SK-N-SH (cell line): ENCODE measurements at regions not wholly inside any gene's neighbourhood (a gene's known extent, or its start where the extent isn't known, plus 50 kb on each side); places are given as distances from the start of the nearest gene placed in this dataset.

Experiments
- CTCF ChIA-PET: fragments of 300-600, 350-600 bp; formaldehyde crosslinking; extraction: SDS; loops from one replicate; lab custom pipeline; 2021; lab: Yijun Ruan, JAX
- POLR2A ChIA-PET: fragments of 350-600 bp; sonication (Branson Sonifier 250); formaldehyde crosslinking; extraction: SDS; loops from one replicate; lab custom pipeline; 2020; ENCODE audit warnings: antibody characterized with exemption, inconsistent platforms; lab: Yijun Ruan, JAX
- DNase-seq: peaks from one replicate; pipeline ENCODE4 v3.0.0; 2012
- H2AFZ ChIP-seq: fragments of 200-600 bp; sonication (generic); 2 replicates; pipeline ENCODE4 v1.8.1; 2016; ENCODE audit warnings: antibody characterized with exemption, mild to moderate bottlenecking, low read depth
- H3F3A ChIP-seq: fragments of 200-600 bp; sonication (generic); replicated peaks from 2 replicates; pipeline ENCODE3; 2016; ENCODE audit warnings: antibody characterized with exemption, mild to moderate bottlenecking; ENCODE audit not compliant: insufficient read depth
- H3K27ac ChIP-seq, 2 experiments: fragments of 200-500 bp in 1 of 2; fragments of 200-600 bp in 1 of 2; sonication (Bioruptor generic) in 1 of 2; sonication (generic), shearing (Covaris generic) in 1 of 2; 2 replicates each; pipeline versions ENCODE4 v1.5.1 to v1.6.1; 2014 to 2016; ENCODE audit warnings: low read depth in 2 of 2, inconsistent platforms in 1 of 2, low read length in 1 of 2, mild to moderate bottlenecking in 1 of 2, mixed read lengths in 1 of 2
- H3K27me3 ChIP-seq: fragments of 200-600 bp; sonication (generic), shearing (Covaris generic); 2 replicates; pipeline ENCODE4 v1.6.1; 2016; ENCODE audit warnings: mixed run types; ENCODE audit not compliant: insufficient read depth
- H3K36me3 ChIP-seq, 2 experiments: fragments of 200-500 bp in 1 of 2; fragments of 200-600 bp in 1 of 2; sonication (Bioruptor generic) in 1 of 2; sonication (generic) in 1 of 2; replicated peaks in 1 of 2; 2 replicates each; pipeline versions ENCODE3 to v1.5.1; 2014 to 2016; ENCODE audit warnings: low read length in 1 of 2, mild to moderate bottlenecking in 1 of 2; ENCODE audit not compliant: insufficient read depth in 2 of 2, control insufficient read depth in 1 of 2
- H3K4me1 ChIP-seq, 2 experiments: fragments of 200-500 bp in 1 of 2; fragments of 200-600 bp in 1 of 2; sonication (Bioruptor generic) in 1 of 2; sonication (generic), shearing (Covaris generic) in 1 of 2; 2 replicates each; pipeline versions ENCODE4 v1.5.1 to v1.6.1; 2014 to 2016; ENCODE audit warnings: low read depth in 1 of 2, low read length in 1 of 2, mixed run types in 1 of 2; ENCODE audit not compliant: insufficient read depth in 2 of 2, control insufficient read depth in 1 of 2
- H3K4me2 ChIP-seq: fragments of 200-600 bp; sonication (generic), shearing (Covaris generic); 2 replicates; pipeline ENCODE4 v1.6.1; 2017; ENCODE audit warnings: mixed run types
- H3K4me3 ChIP-seq, 2 experiments: fragments of 200-500 bp in 1 of 2; fragments of 200-600 bp in 1 of 2; sonication (Bioruptor generic) in 1 of 2; sonication (generic), shearing (Covaris generic) in 1 of 2; 2 replicates each; pipeline versions ENCODE4 v1.5.1 to v1.8.1; 2014 to 2016; ENCODE audit warnings: low read depth in 2 of 2, inconsistent platforms in 1 of 2, low read length in 1 of 2, mild to moderate bottlenecking in 1 of 2, mixed read lengths in 1 of 2, moderate library complexity in 1 of 2
- H3K79me2 ChIP-seq: fragments of 200-600 bp; sonication (generic); 2 replicates; pipeline ENCODE4 v1.8.1; 2017; ENCODE audit warnings: mild to moderate bottlenecking; ENCODE audit not compliant: insufficient read depth
- H3K9ac ChIP-seq: fragments of 200-600 bp; sonication (generic); 2 replicates; pipeline ENCODE4 v1.6.1; 2017; ENCODE audit warnings: mixed run types
- H3K9me2 ChIP-seq: fragments of 200-600 bp; sonication (generic); 2 replicates; pipeline ENCODE4 v1.6.1; 2017; ENCODE audit warnings: mixed run types
- H3K9me3 ChIP-seq: fragments of 200-600 bp; sonication (generic); 2 replicates; pipeline ENCODE4 v1.6.1; 2017; ENCODE audit warnings: mixed run types, mild to moderate bottlenecking, moderate library complexity
- H4K20me1 ChIP-seq: fragments of 200-600 bp; sonication (generic); 2 replicates; pipeline ENCODE4 v1.6.1; 2017; ENCODE audit warnings: mild to moderate bottlenecking, mixed run types; ENCODE audit not compliant: insufficient read depth
- CHD2 ChIP-seq: fragments of 150-350 bp; IDR thresholded peaks from 2 replicates; pipeline ENCODE4 v1.6.1; 2018; ENCODE audit warnings: low read length; ENCODE audit not compliant: partially characterized antibody
- CTCF ChIP-seq: fragments of 200-600 bp; sonication (generic); IDR thresholded peaks from 2 replicates; pipeline ENCODE4 v1.6.1; 2017; ENCODE audit warnings: antibody characterized with exemption, mild to moderate bottlenecking, moderate library complexity
- EP300 ChIP-seq, 2 experiments: IDR thresholded peaks; 2 replicates each; pipeline versions ENCODE4 v1.4.0 to v1.6.1; 2012; ENCODE audit warnings: borderline replicate concordance in 1 of 2, low read depth in 1 of 2, low read length in 1 of 2
- EZH2phosphoT487 ChIP-seq: fragments of 200-600 bp; sonication (generic); IDR thresholded peaks from 2 replicates; pipeline ENCODE4 v1.6.1; 2017; ENCODE audit warnings: low read depth, mixed run types, mild to moderate bottlenecking, antibody characterized with exemption, moderate library complexity, borderline replicate concordance
- FOSL2 ChIP-seq: IDR thresholded peaks from 2 replicates; pipeline ENCODE4 v1.4.0; 2012; ENCODE audit warnings: low read depth, mild to moderate bottlenecking, moderate library complexity, borderline replicate concordance
- GABPA ChIP-seq: IDR thresholded peaks from 2 replicates; pipeline ENCODE4 v1.4.0; 2012; ENCODE audit warnings: low read depth, mild to moderate bottlenecking
- GATA2 ChIP-seq: sonication (generic); formaldehyde crosslinking; IDR thresholded peaks from 2 replicates; pipeline ENCODE4 v1.5.0; 2020; ENCODE audit warnings: mild to moderate bottlenecking, missing genetic modification reagents
- IRF3 ChIP-seq: fragments of 150-350 bp; IDR thresholded peaks from 2 replicates; pipeline ENCODE4 v1.6.1; 2016; ENCODE audit warnings: mild to moderate bottlenecking, low read depth, low read length
- MEF2A ChIP-seq: IDR thresholded peaks from 2 replicates; pipeline ENCODE4 v1.4.0; 2012; ENCODE audit warnings: low read depth, borderline replicate concordance
- NFIC ChIP-seq: IDR thresholded peaks from 2 replicates; pipeline ENCODE4 v1.4.0; 2012; ENCODE audit warnings: borderline replicate concordance
- NRF1 ChIP-seq: IDR thresholded peaks from 2 replicates; pipeline ENCODE4 v1.6.1; 2012; ENCODE audit warnings: low read depth, mild to moderate bottlenecking, low read length
- POLR2AphosphoS5 ChIP-seq: IDR thresholded peaks from 2 replicates; pipeline ENCODE4 v1.6.1; 2012; ENCODE audit warnings: low read depth, low read length
- RCOR1 ChIP-seq: fragments of 150-350 bp; IDR thresholded peaks from 2 replicates; pipeline ENCODE4 v1.6.1; 2017; ENCODE audit warnings: antibody characterized with exemption, low read length
- RFX5 ChIP-seq: IDR thresholded peaks from 2 replicates; pipeline ENCODE4 v1.6.1; 2012; ENCODE audit warnings: mild to moderate bottlenecking, improper control_type of control experiment, low read length
- SIN3A ChIP-seq: IDR thresholded peaks from 2 replicates; pipeline ENCODE4 v1.6.1; 2012; ENCODE audit warnings: low read depth, mild to moderate bottlenecking, low read length, moderate library complexity, borderline replicate concordance
- SMC3 ChIP-seq: IDR thresholded peaks from 2 replicates; pipeline ENCODE4 v1.6.1; 2012; ENCODE audit warnings: low read depth, low read length, improper control_type of control experiment
- TCF12 ChIP-seq: IDR thresholded peaks from 2 replicates; pipeline ENCODE4 v1.4.0; 2012
- USF1 ChIP-seq: IDR thresholded peaks from 2 replicates; pipeline ENCODE4 v1.4.0; 2012; ENCODE audit warnings: low read depth, borderline replicate concordance
- ZBTB33 ChIP-seq: IDR thresholded peaks from 2 replicates; pipeline ENCODE4 v1.4.0; 2012; ENCODE audit warnings: low read depth, borderline replicate concordance
- WGBS: methylation state at CpG from one replicate; pipeline ENCODE4 v1.1.6; 2017; ENCODE audit warnings: low lambda C conversion rate; 5-methylcytosine and 5-hydroxymethylcytosine counted together

GRCh38 chr20:54891907-54892306 is 416.5 kb downstream of the DOK5 start:
- no peak for DNase-seq
- TF ChIP-seq NRF1 (no peak), CTCF (no peak), SMC3 (no peak), FOSL2 (no peak), ZBTB33 (no peak), SIN3A (no peak), EP300 (IDR thresholded peaks at IDR 0.05; ENCODE audit: borderline replicate concordance in 1 of 2, low read depth in 1 of 2, low read length in 1 of 2) (no peak), CHD2 (no peak), EZH2phosphoT487 (no peak), NFIC (no peak), IRF3 (no peak), POLR2AphosphoS5 (no peak)

GRCh38 chr20:54879393-54879792 is 404.0 kb downstream of the DOK5 start:
- Histone ChIP-seq H2AFZ (no peak overlapping the region), H3K9me2 (no peaks in the 10 kb centered on the region), H3K36me3 (no peaks in the 10 kb centered on the region), H3K79me2 (no peaks in the 10 kb centered on the region), H3K27ac (no peak overlapping the region), H3K4me3 (no peak overlapping the region), H3K9ac (no peak overlapping the region), H3K4me2 (no peak overlapping the region), H3F3A (no peaks in the 10 kb centered on the region), H3K4me1 (no peaks in the 10 kb centered on the region), H3K9me3 (no peaks in the 10 kb centered on the region), H3K27me3 (no peaks in the 10 kb centered on the region), H4K20me1 (no peaks in the 10 kb centered on the region)
- ChIA-PET POLR2A (no interaction called here), CTCF (no interaction called here)
- no peak for DNase-seq
- WGBS: 19% methylated on average over 1 of the region's 1 CpG
- no peak for TF ChIP-seq GATA2 (CRISPR knock-in tag)
- TF ChIP-seq RFX5: no peak
- no peak for TF ChIP-seq GABPA
- TF ChIP-seq POLR2AphosphoS5: no peak
- TF ChIP-seq USF1: no peak
- TF ChIP-seq MEF2A: no peak
- no peak for TF ChIP-seq IRF3
- no peak for TF ChIP-seq ZBTB33
- TF ChIP-seq EZH2phosphoT487: no peak
- TF ChIP-seq TCF12: no peak
- no peak for TF ChIP-seq RCOR1
- TF ChIP-seq FOSL2: no peak

More at GRCh38 chr20:54891907-54892306, 416.5 kb downstream of the DOK5 start:
- H3K9ac ChIP-seq: no peak overlapping the region
- 27% methylated on average over 3 of the region's 3 CpGs for WGBS
- H2AFZ ChIP-seq: no peak overlapping the region
- H3K9me2 ChIP-seq: no peaks in the 10 kb centered on the region
- H3K36me3 ChIP-seq: no peaks in the 10 kb centered on the region
- H3K4me1 ChIP-seq: no peaks in the 10 kb centered on the region
- H3K4me2 ChIP-seq: no peak overlapping the region
- H3K27me3 ChIP-seq: no peaks in the 10 kb centered on the region
- no peaks in the 10 kb centered on the region for H3F3A ChIP-seq
- H3K9me3 ChIP-seq: no peaks in the 10 kb centered on the region
- no peak overlapping the region for H3K27ac ChIP-seq
- no peak overlapping the region for H3K4me3 ChIP-seq
- no peaks in the 10 kb centered on the region for H3K79me2 ChIP-seq
- ChIA-PET POLR2A (interaction anchor here (0.7 kb wide), 1 partner anchor 902 kb away, joined by 3 read pairs; no protein-coding TSS in a partner anchor), CTCF (interaction anchor here (0.6 kb wide), 1 partner anchor 737 kb away, joined by 4 read pairs; no protein-coding TSS in a partner anchor)
- H4K20me1 ChIP-seq: no peaks in the 10 kb centered on the region
